ENCODE measurements at regions not wholly inside any gene's neighbourhood (a gene's known extent, or its start where the extent isn't known, plus 50 kb on each side); places are given as distances from the start of the nearest gene placed in this dataset.

DNA sequence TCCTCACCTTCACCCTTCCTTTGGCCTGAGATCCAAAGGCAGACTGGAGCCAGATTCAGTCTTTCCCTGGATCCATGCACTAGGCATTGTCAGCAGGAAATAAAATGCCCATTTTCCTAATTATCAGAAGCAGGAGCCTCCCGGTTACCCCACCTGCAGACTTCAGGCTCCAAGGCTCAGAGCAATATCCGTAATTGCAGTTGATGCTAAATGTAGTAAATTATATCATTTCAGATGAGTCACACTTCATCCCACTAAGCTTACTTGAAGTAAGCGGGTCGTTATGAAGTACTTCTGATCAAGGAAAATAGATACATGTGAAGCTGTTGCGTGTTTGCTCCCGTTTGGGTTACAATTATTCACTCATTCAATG lies 110.7 kb upstream of the SFSWAP start:
- TF ChIP-seq, protein P1, sequence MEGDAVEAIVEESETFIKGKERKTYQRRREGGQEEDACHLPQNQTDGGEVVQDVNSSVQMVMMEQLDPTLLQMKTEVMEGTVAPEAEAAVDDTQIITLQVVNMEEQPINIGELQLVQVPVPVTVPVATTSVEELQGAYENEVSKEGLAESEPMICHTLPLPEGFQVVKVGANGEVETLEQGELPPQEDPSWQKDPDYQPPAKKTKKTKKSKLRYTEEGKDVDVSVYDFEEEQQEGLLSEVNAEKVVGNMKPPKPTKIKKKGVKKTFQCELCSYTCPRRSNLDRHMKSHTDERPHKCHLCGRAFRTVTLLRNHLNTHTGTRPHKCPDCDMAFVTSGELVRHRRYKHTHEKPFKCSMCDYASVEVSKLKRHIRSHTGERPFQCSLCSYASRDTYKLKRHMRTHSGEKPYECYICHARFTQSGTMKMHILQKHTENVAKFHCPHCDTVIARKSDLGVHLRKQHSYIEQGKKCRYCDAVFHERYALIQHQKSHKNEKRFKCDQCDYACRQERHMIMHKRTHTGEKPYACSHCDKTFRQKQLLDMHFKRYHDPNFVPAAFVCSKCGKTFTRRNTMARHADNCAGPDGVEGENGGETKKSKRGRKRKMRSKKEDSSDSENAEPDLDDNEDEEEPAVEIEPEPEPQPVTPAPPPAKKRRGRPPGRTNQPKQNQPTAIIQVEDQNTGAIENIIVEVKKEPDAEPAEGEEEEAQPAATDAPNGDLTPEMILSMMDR (IDR thresholded peaks at IDR 0.05; ENCODE audit: low read depth, low read length) = no peak
- TF ChIP-seq, protein P2, sequence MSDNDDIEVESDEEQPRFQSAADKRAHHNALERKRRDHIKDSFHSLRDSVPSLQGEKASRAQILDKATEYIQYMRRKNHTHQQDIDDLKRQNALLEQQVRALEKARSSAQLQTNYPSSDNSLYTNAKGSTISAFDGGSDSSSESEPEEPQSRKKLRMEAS (IDR thresholded peaks at IDR 0.05; ENCODE audit: low read depth, low read length) = no peak
- no peak for TF ChIP-seq MYC (IDR thresholded peaks at IDR 0.05; ENCODE audit: low read depth, low read length)
- no peak for TF ChIP-seq POLR2A (IDR thresholded peaks at IDR 0.05; ENCODE audit: extremely low read depth, insufficient read length)

All from NB4 (cell line).